ENCODE measurements at regions not wholly inside any gene's neighbourhood (a gene's known extent, or its start where the extent isn't known, plus 50 kb on each side); places are given as distances from the start of the nearest gene placed in this dataset.

- no peak for DNase-seq (ENCODE audit: extremely low spot score, unreplicated experiment)
- no peak for TF ChIP-seq CTCF (IDR thresholded peaks at IDR 0.05)
- H3K27ac Mint-ChIP-seq (ENCODE audit: unreplicated experiment): no peak overlapping the region
These were observed 465.1 kb upstream of the CFAP20DC start for GRCh38 chr3:59514865-59515482.

GRCh38 chr3:59513570-59513969 lies 463.7 kb upstream of the CFAP20DC start:
- H3K4me1 Mint-ChIP-seq (ENCODE audit: unreplicated experiment): peaks cover 3% of the 10 kb centered on the region
- H3K27ac Mint-ChIP-seq (ENCODE audit: unreplicated experiment): no peak overlapping the region
- H3K4me3 Mint-ChIP-seq (ENCODE audit: unreplicated experiment): no peak overlapping the region

More at GRCh38 chr3:59514865-59515482, 465.1 kb upstream of the CFAP20DC start:
- H3K4me3 Mint-ChIP-seq (ENCODE audit: unreplicated experiment): no peak overlapping the region
- no peaks in the 10 kb centered on the region for H3K9me3 Mint-ChIP-seq (ENCODE audit: unreplicated experiment)
- H3K27me3 Mint-ChIP-seq (ENCODE audit: unreplicated experiment): peaks cover 2% of the 10 kb centered on the region
- peaks cover 3% of the 10 kb centered on the region for H3K4me1 Mint-ChIP-seq (ENCODE audit: unreplicated experiment)
- H3K36me3 Mint-ChIP-seq (ENCODE audit: unreplicated experiment): no peaks in the 10 kb centered on the region

GRCh38 chr3:59512066-59512465 lies 462.2 kb upstream of the CFAP20DC start:
- H3K4me3 Mint-ChIP-seq (ENCODE audit: unreplicated experiment): no peak overlapping the region
- H3K27me3 Mint-ChIP-seq (ENCODE audit: unreplicated experiment): peaks cover 2% of the 10 kb centered on the region
- no peak for TF ChIP-seq CTCF (IDR thresholded peaks at IDR 0.05)
- no peak for DNase-seq (ENCODE audit: extremely low spot score, unreplicated experiment)
- H3K27ac Mint-ChIP-seq (ENCODE audit: unreplicated experiment): no peak overlapping the region
- no peaks in the 10 kb centered on the region for H3K9me3 Mint-ChIP-seq (ENCODE audit: unreplicated experiment)
- H3K4me1 Mint-ChIP-seq (ENCODE audit: unreplicated experiment): no peaks in the 10 kb centered on the region
- H3K36me3 Mint-ChIP-seq (ENCODE audit: unreplicated experiment): no peaks in the 10 kb centered on the region

More at GRCh38 chr3:59513570-59513969, 463.7 kb upstream of the CFAP20DC start:
- Mint-ChIP-seq H3K36me3 (ENCODE audit: unreplicated experiment) (no peaks in the 10 kb centered on the region), H3K27me3 (ENCODE audit: unreplicated experiment) (peaks cover 2% of the 10 kb centered on the region), H3K9me3 (ENCODE audit: unreplicated experiment) (no peaks in the 10 kb centered on the region)
- TF ChIP-seq CTCF (IDR thresholded peaks at IDR 0.05): no peak
- DNase-seq (ENCODE audit: extremely low spot score, unreplicated experiment): no peak

- H3K27ac Mint-ChIP-seq (ENCODE audit: unreplicated experiment): no peak overlapping the region
- DNase-seq (ENCODE audit: extremely low spot score, unreplicated experiment): no peak
These were observed 460.8 kb upstream of the CFAP20DC start for GRCh38 chr3:59510576-59510975.

GRCh38 chr3:59508273-59508672 lies 458.4 kb upstream of the CFAP20DC start:
- Mint-ChIP-seq H3K27ac (ENCODE audit: unreplicated experiment) (no peak overlapping the region), H3K4me3 (ENCODE audit: unreplicated experiment) (no peak overlapping the region), H3K9me3 (ENCODE audit: unreplicated experiment) (no peaks in the 10 kb centered on the region), H3K27me3 (ENCODE audit: unreplicated experiment) (no peaks in the 10 kb centered on the region), H3K36me3 (ENCODE audit: unreplicated experiment) (no peaks in the 10 kb centered on the region), H3K4me1 (ENCODE audit: unreplicated experiment) (no peaks in the 10 kb centered on the region)
- no peak for DNase-seq (ENCODE audit: extremely low spot score, unreplicated experiment)
- TF ChIP-seq CTCF (IDR thresholded peaks at IDR 0.05): no peak

More at GRCh38 chr3:59510576-59510975, 460.8 kb upstream of the CFAP20DC start:
- TF ChIP-seq CTCF (IDR thresholded peaks at IDR 0.05): no peak
- Mint-ChIP-seq H3K9me3 (ENCODE audit: unreplicated experiment) (no peaks in the 10 kb centered on the region), H3K36me3 (ENCODE audit: unreplicated experiment) (no peaks in the 10 kb centered on the region), H3K4me1 (ENCODE audit: unreplicated experiment) (no peaks in the 10 kb centered on the region), H3K4me3 (ENCODE audit: unreplicated experiment) (no peak overlapping the region), H3K27me3 (ENCODE audit: unreplicated experiment) (peaks cover 2% of the 10 kb centered on the region)

Data from osteocyte (in vitro differentiated cells).